ENCODE measurements at regions not wholly inside any gene's neighbourhood (a gene's known extent, or its start where the extent isn't known, plus 50 kb on each side); places are given as distances from the start of the nearest gene placed in this dataset.

GRCh38 chr7:45402480-45403218 is 171.5 kb upstream of the ADCY1 start:
- TF ChIP-seq POLR2A (IDR thresholded peaks at IDR 0.05; ENCODE audit: low read length) (no peak), GATA1 (IDR thresholded peaks at IDR 0.05; ENCODE audit: low read depth, low read length) (no peak)
